ENCODE measurements at regions not wholly inside any gene's neighbourhood (a gene's known extent, or its start where the extent isn't known, plus 50 kb on each side); places are given as distances from the start of the nearest gene placed in this dataset.

- TF ChIP-seq POLR2AphosphoS5 (IDR thresholded peaks at IDR 0.05; ENCODE audit: insufficient read depth, low read depth, low read length) (no peak), POLR2A (IDR thresholded peaks at IDR 0.05; ENCODE audit: low read depth, low read length) (no peak), EZH2 (IDR thresholded peaks at IDR 0.05; ENCODE audit: borderline replicate concordance, low read depth, low read length, severe bottlenecking) (no peak)
Observed at GRCh38 chr6:6925391-6926164, 182.2 kb upstream of the RREB1 start.
